HCT116 (cell line): ENCODE measurements at regions not wholly inside any gene's neighbourhood (a gene's known extent, or its start where the extent isn't known, plus 50 kb on each side); places are given as distances from the start of the nearest gene placed in this dataset.

Experiments
- ZNF274 ChIP-seq: fragments of 200-500 bp; sonication (Bioruptor generic); IDR thresholded peaks from 2 replicates; pipeline ENCODE4 v1.6.1; 2014; ENCODE audit warnings: mild to moderate bottlenecking, low read depth, low read length, inconsistent platforms
- TF ChIP-seq, protein P1 (sequence below), 3 experiments: fragments of 200-600 bp in 1 of 3; sonication (generic) in 1 of 3; IDR thresholded peaks in 2 of 3; conservative IDR thresholded peaks in 1 of 3; 2 replicates each; pipeline ENCODE4 v1.5.1; 2012 to 2017; ENCODE audit warnings: low read depth in 2 of 3, low read length in 2 of 3, antibody characterized with exemption in 1 of 3, borderline replicate concordance in 1 of 3, control low read depth in 1 of 3, mild to moderate bottlenecking in 1 of 3, mixed read lengths in 1 of 3, mixed run types in 1 of 3, moderate library complexity in 1 of 3; ENCODE audit not compliant: insufficient read depth in 1 of 3

GRCh38 chr5:60386436-60387050, 313.4 kb downstream of the DEPDC1B start:
- TF ChIP-seq, protein P1, sequence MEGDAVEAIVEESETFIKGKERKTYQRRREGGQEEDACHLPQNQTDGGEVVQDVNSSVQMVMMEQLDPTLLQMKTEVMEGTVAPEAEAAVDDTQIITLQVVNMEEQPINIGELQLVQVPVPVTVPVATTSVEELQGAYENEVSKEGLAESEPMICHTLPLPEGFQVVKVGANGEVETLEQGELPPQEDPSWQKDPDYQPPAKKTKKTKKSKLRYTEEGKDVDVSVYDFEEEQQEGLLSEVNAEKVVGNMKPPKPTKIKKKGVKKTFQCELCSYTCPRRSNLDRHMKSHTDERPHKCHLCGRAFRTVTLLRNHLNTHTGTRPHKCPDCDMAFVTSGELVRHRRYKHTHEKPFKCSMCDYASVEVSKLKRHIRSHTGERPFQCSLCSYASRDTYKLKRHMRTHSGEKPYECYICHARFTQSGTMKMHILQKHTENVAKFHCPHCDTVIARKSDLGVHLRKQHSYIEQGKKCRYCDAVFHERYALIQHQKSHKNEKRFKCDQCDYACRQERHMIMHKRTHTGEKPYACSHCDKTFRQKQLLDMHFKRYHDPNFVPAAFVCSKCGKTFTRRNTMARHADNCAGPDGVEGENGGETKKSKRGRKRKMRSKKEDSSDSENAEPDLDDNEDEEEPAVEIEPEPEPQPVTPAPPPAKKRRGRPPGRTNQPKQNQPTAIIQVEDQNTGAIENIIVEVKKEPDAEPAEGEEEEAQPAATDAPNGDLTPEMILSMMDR (IDR thresholded peaks at IDR 0.05 in 2 of 3, conservative IDR thresholded peaks at IDR 0.05 in 1 of 3; ENCODE audit: borderline replicate concordance in 1 of 3, insufficient read depth in 1 of 3, low read depth in 2 of 3, low read length in 2 of 3) = no peak
- no peak for TF ChIP-seq ZNF274
